ENCODE measurements at regions not wholly inside any gene's neighbourhood (a gene's known extent, or its start where the extent isn't known, plus 50 kb on each side); places are given as distances from the start of the nearest gene placed in this dataset.

- no peak for TF ChIP-seq MXI1 (IDR thresholded peaks at IDR 0.05; ENCODE audit: low read depth, low read length)
- no peak for TF ChIP-seq ATF7 (IDR thresholded peaks at IDR 0.05; ENCODE audit: low read depth)
- no peak for TF ChIP-seq RFX5 (IDR thresholded peaks at IDR 0.05; ENCODE audit: low read depth, low read length)
- TF ChIP-seq POLR2A (IDR thresholded peaks at IDR 0.05; ENCODE audit: low read depth, low read length) = no peak
- no peak for TF ChIP-seq FOS (IDR thresholded peaks at IDR 0.05; ENCODE audit: borderline replicate concordance, extremely low read depth, insufficient read length)
- no peak for TF ChIP-seq TAF1 (IDR thresholded peaks at IDR 0.05; ENCODE audit: borderline replicate concordance, low read depth, low read length)
- no peak for TF ChIP-seq CTCF (IDR thresholded peaks at IDR 0.05 in 2 of 3, conservative IDR thresholded peaks at IDR 0.05 in 1 of 3; ENCODE audit: control insufficient read depth in 2 of 3, extremely low read depth in 1 of 3, insufficient read depth in 1 of 3, low read depth in 3 of 3, low read length in 3 of 3)
- no peak for TF ChIP-seq ZSCAN29 (IDR thresholded peaks at IDR 0.05)
These were observed 53.8 kb upstream of the CCDC28A start for GRCh38 chr6:138719744-138720143.

Measured in GM12878 (cell line).